ENCODE measurements at regions not wholly inside any gene's neighbourhood (a gene's known extent, or its start where the extent isn't known, plus 50 kb on each side); places are given as distances from the start of the nearest gene placed in this dataset.

DNA sequence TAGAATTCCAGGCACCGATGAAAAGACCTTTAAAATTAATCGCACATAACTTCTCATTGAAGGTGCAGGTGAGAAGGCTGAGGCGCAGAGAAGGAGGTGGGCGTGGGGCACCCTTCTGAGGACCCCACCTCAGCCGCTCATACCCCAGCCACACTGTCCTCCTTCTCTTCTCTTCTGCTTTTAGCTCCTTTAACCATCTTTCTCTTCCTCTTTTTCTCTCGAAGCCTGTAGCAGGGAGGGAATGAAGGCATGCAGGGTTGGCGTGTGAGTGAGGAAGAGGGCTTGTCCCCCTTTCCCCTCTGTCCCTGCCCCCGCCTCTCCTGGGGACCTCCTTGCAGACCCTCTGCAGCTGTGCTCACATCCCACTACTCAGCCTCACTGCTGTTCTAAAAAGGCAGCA is 57.8 kb upstream of the CACNA1E start:
- H3K27me3 ChIP-seq, result peaks cover 35% of the 10 kb centered on the region
- no peak overlapping the region for H3K4me3 ChIP-seq
- H3K27ac ChIP-seq, result no peak overlapping the region
- H3K9me3 ChIP-seq, result no peaks in the 10 kb centered on the region
- H3K4me1 ChIP-seq, result peaks cover 5% of the 10 kb centered on the region
- WGBS, result 83% methylated on average over 8 of the region's 8 CpGs
- DNase-seq (ENCODE audit: low spot score in 2 of 2), result no peak
- no peaks in the 10 kb centered on the region for H3K36me3 ChIP-seq
- TF ChIP-seq, protein P1, sequence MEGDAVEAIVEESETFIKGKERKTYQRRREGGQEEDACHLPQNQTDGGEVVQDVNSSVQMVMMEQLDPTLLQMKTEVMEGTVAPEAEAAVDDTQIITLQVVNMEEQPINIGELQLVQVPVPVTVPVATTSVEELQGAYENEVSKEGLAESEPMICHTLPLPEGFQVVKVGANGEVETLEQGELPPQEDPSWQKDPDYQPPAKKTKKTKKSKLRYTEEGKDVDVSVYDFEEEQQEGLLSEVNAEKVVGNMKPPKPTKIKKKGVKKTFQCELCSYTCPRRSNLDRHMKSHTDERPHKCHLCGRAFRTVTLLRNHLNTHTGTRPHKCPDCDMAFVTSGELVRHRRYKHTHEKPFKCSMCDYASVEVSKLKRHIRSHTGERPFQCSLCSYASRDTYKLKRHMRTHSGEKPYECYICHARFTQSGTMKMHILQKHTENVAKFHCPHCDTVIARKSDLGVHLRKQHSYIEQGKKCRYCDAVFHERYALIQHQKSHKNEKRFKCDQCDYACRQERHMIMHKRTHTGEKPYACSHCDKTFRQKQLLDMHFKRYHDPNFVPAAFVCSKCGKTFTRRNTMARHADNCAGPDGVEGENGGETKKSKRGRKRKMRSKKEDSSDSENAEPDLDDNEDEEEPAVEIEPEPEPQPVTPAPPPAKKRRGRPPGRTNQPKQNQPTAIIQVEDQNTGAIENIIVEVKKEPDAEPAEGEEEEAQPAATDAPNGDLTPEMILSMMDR (IDR thresholded peaks at IDR 0.05), result no peak
- TF ChIP-seq POLR2A (IDR thresholded peaks at IDR 0.05) (no peak), POLR2AphosphoS5 (IDR thresholded peaks at IDR 0.05) (no peak), EP300 (IDR thresholded peaks at IDR 0.05) (no peak)

DNA sequence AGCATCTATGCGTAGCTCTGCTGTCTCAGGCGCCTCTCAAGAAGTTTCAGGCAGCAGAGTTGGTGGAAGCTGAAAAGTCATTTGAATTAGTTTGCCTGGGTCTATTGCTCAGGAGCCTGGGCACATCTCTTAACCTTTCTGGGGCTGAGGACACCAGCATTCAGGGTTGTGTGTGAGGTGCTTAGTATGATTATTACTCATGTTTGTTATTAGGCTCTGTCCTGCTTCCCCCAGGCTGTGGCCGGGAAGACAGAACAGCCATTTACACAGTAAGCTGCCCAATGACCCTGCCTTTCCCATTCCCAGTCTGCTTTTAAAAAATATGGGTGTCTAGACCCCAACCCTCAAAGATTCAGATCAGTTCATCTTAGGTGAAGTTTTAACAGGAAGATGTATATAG is 53.9 kb upstream of the CACNA1E start:
- H3K9me3 ChIP-seq, result no peaks in the 10 kb centered on the region
- peaks cover 4% of the 10 kb centered on the region for H3K4me1 ChIP-seq
- no peak overlapping the region for H3K4me3 ChIP-seq
- H3K36me3 ChIP-seq, result no peaks in the 10 kb centered on the region
- 98% methylated on average over 3 of the region's 3 CpGs for WGBS
- DNase-seq (ENCODE audit: low spot score in 2 of 2), result no peak
- TF ChIP-seq POLR2A (IDR thresholded peaks at IDR 0.05) (no peak), EP300 (IDR thresholded peaks at IDR 0.05) (no peak), POLR2AphosphoS5 (IDR thresholded peaks at IDR 0.05) (no peak)
- TF ChIP-seq, protein P1 (IDR thresholded peaks at IDR 0.05), result no peak
- no peak overlapping the region for H3K27ac ChIP-seq
- peaks cover 37% of the 10 kb centered on the region for H3K27me3 ChIP-seq

DNA sequence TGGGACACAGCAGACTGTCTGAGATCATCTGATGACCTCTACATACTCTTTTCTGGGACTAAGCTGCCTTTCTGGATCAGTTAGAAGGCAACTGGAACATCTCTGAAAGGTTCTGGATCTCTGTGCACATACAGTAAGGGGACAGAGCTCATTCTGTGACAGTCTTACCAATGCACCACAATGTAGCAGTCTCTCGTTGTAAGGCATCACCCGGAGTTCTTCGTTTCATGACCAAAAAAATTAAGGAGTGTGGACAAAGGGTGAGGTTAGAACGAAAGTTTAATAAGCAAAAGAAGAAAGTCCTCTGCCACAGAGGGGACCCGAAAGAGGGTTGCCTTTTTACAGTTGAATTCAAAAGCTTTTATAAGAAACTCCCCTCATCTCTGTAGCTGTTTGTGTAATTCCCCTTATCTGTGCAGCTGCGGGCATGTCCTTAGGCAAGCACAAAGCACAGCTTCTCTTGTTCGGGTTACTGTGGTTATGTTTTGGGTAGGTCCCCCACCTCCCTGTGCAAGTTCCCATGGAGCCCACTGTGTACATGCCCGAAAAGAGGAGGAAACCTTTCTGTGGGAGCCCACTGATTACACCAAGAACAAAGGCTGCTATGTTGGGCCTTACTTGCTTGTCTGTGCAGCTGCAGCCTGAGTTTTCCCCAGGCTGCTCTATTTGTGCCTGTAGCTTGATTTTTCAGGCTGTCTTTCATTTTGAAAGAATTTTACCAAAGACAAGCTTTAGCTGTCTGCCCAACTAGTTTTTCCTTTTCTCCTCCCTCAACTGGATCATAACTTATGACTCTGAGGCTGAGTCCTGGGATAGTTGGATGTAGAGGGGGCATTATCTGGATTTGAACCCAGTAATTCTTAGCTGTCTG is 53.1 kb upstream of the CACNA1E start:
- no peak for DNase-seq (ENCODE audit: low spot score in 2 of 2)
- 71% methylated on average over 8 of the region's 8 CpGs for WGBS
- Histone ChIP-seq H3K4me3 (no peak overlapping the region), H3K4me1 (no peaks in the 10 kb centered on the region), H3K27ac (no peak overlapping the region), H3K27me3 (peaks cover 29% of the 10 kb centered on the region), H3K9me3 (no peaks in the 10 kb centered on the region), H3K36me3 (no peaks in the 10 kb centered on the region)
- TF ChIP-seq POLR2A (IDR thresholded peaks at IDR 0.05), result no peak
- TF ChIP-seq, protein P1 (IDR thresholded peaks at IDR 0.05), result no peak

Measured in suprapubic skin (tissue), 4 donors.